ENCODE measurements at regions not wholly inside any gene's neighbourhood (a gene's known extent, or its start where the extent isn't known, plus 50 kb on each side); places are given as distances from the start of the nearest gene placed in this dataset.

DNA sequence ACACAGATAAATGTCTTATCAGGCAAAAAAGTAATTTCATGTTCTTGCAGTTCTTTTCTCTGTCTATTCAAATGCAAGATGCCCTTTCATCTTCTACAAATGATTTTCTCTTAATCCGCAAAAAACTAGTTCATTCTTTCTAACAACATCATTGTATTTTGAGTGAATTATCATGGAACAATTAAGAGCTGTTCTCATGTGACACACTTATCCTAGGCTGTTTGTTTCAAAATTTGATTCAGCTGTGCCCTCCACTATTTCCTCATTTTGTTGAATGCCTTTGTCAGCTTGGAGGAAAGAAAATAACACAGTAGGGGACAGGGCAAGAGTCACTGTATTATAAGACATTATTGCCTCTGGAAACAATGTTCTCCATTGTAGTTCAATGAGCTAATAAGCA is 396.9 kb downstream of the KCTD12 start:
- TF ChIP-seq, protein P1, sequence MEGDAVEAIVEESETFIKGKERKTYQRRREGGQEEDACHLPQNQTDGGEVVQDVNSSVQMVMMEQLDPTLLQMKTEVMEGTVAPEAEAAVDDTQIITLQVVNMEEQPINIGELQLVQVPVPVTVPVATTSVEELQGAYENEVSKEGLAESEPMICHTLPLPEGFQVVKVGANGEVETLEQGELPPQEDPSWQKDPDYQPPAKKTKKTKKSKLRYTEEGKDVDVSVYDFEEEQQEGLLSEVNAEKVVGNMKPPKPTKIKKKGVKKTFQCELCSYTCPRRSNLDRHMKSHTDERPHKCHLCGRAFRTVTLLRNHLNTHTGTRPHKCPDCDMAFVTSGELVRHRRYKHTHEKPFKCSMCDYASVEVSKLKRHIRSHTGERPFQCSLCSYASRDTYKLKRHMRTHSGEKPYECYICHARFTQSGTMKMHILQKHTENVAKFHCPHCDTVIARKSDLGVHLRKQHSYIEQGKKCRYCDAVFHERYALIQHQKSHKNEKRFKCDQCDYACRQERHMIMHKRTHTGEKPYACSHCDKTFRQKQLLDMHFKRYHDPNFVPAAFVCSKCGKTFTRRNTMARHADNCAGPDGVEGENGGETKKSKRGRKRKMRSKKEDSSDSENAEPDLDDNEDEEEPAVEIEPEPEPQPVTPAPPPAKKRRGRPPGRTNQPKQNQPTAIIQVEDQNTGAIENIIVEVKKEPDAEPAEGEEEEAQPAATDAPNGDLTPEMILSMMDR (IDR thresholded peaks at IDR 0.05; ENCODE audit: low read depth, low read length) = no peak
- no peak for TF ChIP-seq EZH2phosphoT487 (IDR thresholded peaks at IDR 0.05; ENCODE audit: low read depth)
